ENCODE measurements at regions not wholly inside any gene's neighbourhood (a gene's known extent, or its start where the extent isn't known, plus 50 kb on each side); places are given as distances from the start of the nearest gene placed in this dataset.
"Not testable (repeated sequence)": the region's sequence is repeated elsewhere in the genome, so short reads cannot be mapped to it uniquely, and the experiment has no call there.

GRCh38 chr5:10886497-10886896 is 125.5 kb upstream of the DAP start:
- Histone ChIP-seq H3K27me3 (ENCODE audit: control insufficient read depth, insufficient read depth, low read length) (no peaks in the 10 kb centered on the region), H3K4me1 (ENCODE audit: control insufficient read depth, insufficient read depth, low read length) (no peaks in the 10 kb centered on the region), H3K9me3 (ENCODE audit: control insufficient read depth, insufficient read depth, low read length) (no peaks in the 10 kb centered on the region), H3K4me3 (ENCODE audit: low read length) (no peak overlapping the region), H3K27ac (ENCODE audit: low read length) (no peak overlapping the region), H3K36me3 (ENCODE audit: control insufficient read depth, insufficient read depth, low read length) (no peaks in the 10 kb centered on the region)
- H3K27me3 Mint-ChIP-seq (ENCODE audit: low read depth in 2 of 2) = peaks cover 0 to 2% of the 10 kb centered on the region in 2 donors
- DNase-seq (no peak), ATAC-seq (no peak)
- no peak overlapping the region for H3K27ac Mint-ChIP-seq
- intact Hi-C loops (cut with micrococcal nuclease) = no loop called here
- H3K4me1 Mint-ChIP-seq = no peaks in the 10 kb centered on the region
- no peak overlapping the region for H3K4me3 Mint-ChIP-seq
- H3K9me3 Mint-ChIP-seq = peaks cover 0 to 2% of the 10 kb centered on the region in 2 donors
- TF ChIP-seq CTCF (IDR thresholded peaks at IDR 0.05) = no peak
- WGBS (ENCODE audit: insufficient coverage) = no CpG with 5 or more reads among the region's 2 CpGs
- H3K36me3 Mint-ChIP-seq = no peaks in the 10 kb centered on the region

- Mint-ChIP-seq H3K27ac (no peak overlapping the region), H3K4me1 (no peaks in the 10 kb centered on the region), H3K9me3 (no peaks in the 10 kb centered on the region), H3K36me3 (no peaks in the 10 kb centered on the region), H3K4me3 (no peak overlapping the region), H3K27me3 (ENCODE audit: low read depth in 2 of 2) (peaks cover 2 to 4% of the 10 kb centered on the region in 2 donors)
- no peak for TF ChIP-seq CTCF (IDR thresholded peaks at IDR 0.05)
- 64% methylated on average over 6 of the region's 6 CpGs for WGBS (ENCODE audit: insufficient coverage)
- H3K4me1 ChIP-seq (ENCODE audit: control insufficient read depth, insufficient read depth, low read length) = no peaks in the 10 kb centered on the region
- ATAC-seq = no peak
- H3K4me3 ChIP-seq (ENCODE audit: low read length) = no peak overlapping the region
- intact Hi-C loops (cut with micrococcal nuclease) = no loop called here
- no peak overlapping the region for H3K27ac ChIP-seq (ENCODE audit: low read length)
- no peaks in the 10 kb centered on the region for H3K27me3 ChIP-seq (ENCODE audit: control insufficient read depth, insufficient read depth, low read length)
- H3K36me3 ChIP-seq (ENCODE audit: control insufficient read depth, insufficient read depth, low read length) = no peaks in the 10 kb centered on the region
- no peak for DNase-seq
- H3K9me3 ChIP-seq (ENCODE audit: control insufficient read depth, insufficient read depth, low read length) = no peaks in the 10 kb centered on the region
These were observed 124.0 kb upstream of the DAP start for GRCh38 chr5:10885026-10885425.

GRCh38 chr5:10883945-10884344 is 122.9 kb upstream of the DAP start:
- H3K27ac Mint-ChIP-seq; intact Hi-C loops (cut with micrococcal nuclease); H3K9me3 Mint-ChIP-seq; H3K36me3 ChIP-seq (ENCODE audit: control insufficient read depth, insufficient read depth, low read length); H3K27ac ChIP-seq (ENCODE audit: low read length); H3K4me3 Mint-ChIP-seq; ATAC-seq; DNase-seq; H3K27me3 ChIP-seq (ENCODE audit: control insufficient read depth, insufficient read depth, low read length); H3K9me3 ChIP-seq (ENCODE audit: control insufficient read depth, insufficient read depth, low read length); H3K36me3 Mint-ChIP-seq; H3K4me1 ChIP-seq (ENCODE audit: control insufficient read depth, insufficient read depth, low read length); H3K4me3 ChIP-seq (ENCODE audit: low read length); H3K4me1 Mint-ChIP-seq: not testable (repeated sequence)
- WGBS (ENCODE audit: insufficient coverage) = 89% methylated on average over 1 of the region's 2 CpGs
- H3K27me3 Mint-ChIP-seq (ENCODE audit: low read depth in 2 of 2) = peaks cover 7 to 15% of the 10 kb centered on the region in 2 donors

GRCh38 chr5:10880934-10881333 is 119.9 kb upstream of the DAP start:
- Mint-ChIP-seq H3K27me3 (ENCODE audit: low read depth in 2 of 2) (peaks cover 15 to 31% of the 10 kb centered on the region in 2 donors), H3K9me3 (no peaks in the 10 kb centered on the region), H3K27ac (no peak overlapping the region), H3K4me3 (no peak overlapping the region), H3K4me1 (no peaks in the 10 kb centered on the region), H3K36me3 (no peaks in the 10 kb centered on the region)
- H3K27ac ChIP-seq (ENCODE audit: low read length) = no peak overlapping the region
- no peak for TF ChIP-seq CTCF (IDR thresholded peaks at IDR 0.05)
- H3K36me3 ChIP-seq (ENCODE audit: control insufficient read depth, insufficient read depth, low read length) = no peaks in the 10 kb centered on the region
- H3K9me3 ChIP-seq (ENCODE audit: control insufficient read depth, insufficient read depth, low read length) = no peaks in the 10 kb centered on the region
- intact Hi-C loops (cut with micrococcal nuclease) = no loop called here
- WGBS (ENCODE audit: insufficient coverage) = 92% methylated on average over 3 of the region's 4 CpGs
- H3K4me3 ChIP-seq (ENCODE audit: low read length) = no peak overlapping the region
- ATAC-seq (no peak), DNase-seq (no peak)
- no peaks in the 10 kb centered on the region for H3K4me1 ChIP-seq (ENCODE audit: control insufficient read depth, insufficient read depth, low read length)
- H3K27me3 ChIP-seq (ENCODE audit: control insufficient read depth, insufficient read depth, low read length) = no peaks in the 10 kb centered on the region

- H3K9me3 ChIP-seq (ENCODE audit: control insufficient read depth, insufficient read depth, low read length); H3K36me3 Mint-ChIP-seq; H3K9me3 Mint-ChIP-seq; DNase-seq; H3K27ac ChIP-seq (ENCODE audit: low read length); H3K4me3 ChIP-seq (ENCODE audit: low read length); H3K4me1 Mint-ChIP-seq; H3K4me3 Mint-ChIP-seq; H3K36me3 ChIP-seq (ENCODE audit: control insufficient read depth, insufficient read depth, low read length); H3K27me3 ChIP-seq (ENCODE audit: control insufficient read depth, insufficient read depth, low read length); ATAC-seq; H3K27ac Mint-ChIP-seq; H3K4me1 ChIP-seq (ENCODE audit: control insufficient read depth, insufficient read depth, low read length); intact Hi-C loops (cut with micrococcal nuclease): not testable (repeated sequence)
- peaks cover 15 to 48% of the 10 kb centered on the region in 2 donors for H3K27me3 Mint-ChIP-seq (ENCODE audit: low read depth in 2 of 2)
- whole genome bisulfite sequencing (ENCODE audit: insufficient coverage) = 90% methylated on average over 4 of the region's 4 CpGs
These were observed 116.0 kb upstream of the DAP start for GRCh38 chr5:10876996-10877395.
